ENCODE measurements at regions not wholly inside any gene's neighbourhood (a gene's known extent, or its start where the extent isn't known, plus 50 kb on each side); places are given as distances from the start of the nearest gene placed in this dataset.

- no peak for DNase-seq (ENCODE audit: low read depth, low spot score)
- TF ChIP-seq CTCF (optimal IDR thresholded peaks at IDR 0.05 in 1 of 3, IDR thresholded peaks at IDR 0.05 in 1 of 3, conservative IDR thresholded peaks at IDR 0.05 in 1 of 3; ENCODE audit: extremely low read depth in 1 of 3, insufficient read depth in 2 of 3, low read length in 3 of 3) (no peak), EZH2 (IDR thresholded peaks at IDR 0.05; ENCODE audit: low read length) (no peak)
- peak; percentile 17 for FAIRE-seq
- Histone ChIP-seq H3K27ac (ENCODE audit: control insufficient read depth, insufficient read depth, low read length) (peak overlapping the region; percentile 51), H3K4me3 (ENCODE audit: control insufficient read depth in 2 of 3, extremely low read depth in 1 of 3, insufficient read depth in 2 of 3, low read depth in 1 of 3, low read length in 3 of 3) (no peak overlapping the region), H3K36me3 (ENCODE audit: control insufficient read depth in 2 of 2, extremely low read depth in 1 of 2, insufficient read depth in 2 of 2, low read length in 2 of 2) (no peaks in the 10 kb centered on the region), H3K27me3 (ENCODE audit: control insufficient read depth, extremely low read depth, insufficient read depth, low read length) (no peaks in the 10 kb centered on the region), H3K9me3 (ENCODE audit: control insufficient read depth, low read depth, low read length) (no peaks in the 10 kb centered on the region), H3K79me2 (ENCODE audit: control insufficient read depth, insufficient read depth, low read length) (no peaks in the 10 kb centered on the region), H2AFZ (ENCODE audit: control insufficient read depth, low read length) (peak overlapping the region; percentile 17), H3K9me1 (ENCODE audit: control insufficient read depth, extremely low read depth, insufficient read depth, low read length) (no peaks in the 10 kb centered on the region), H3K4me2 (ENCODE audit: control insufficient read depth, extremely low read depth, insufficient read depth, low read depth, low read length) (peak overlapping the region; percentile 53), H4K20me1 (ENCODE audit: control insufficient read depth, extremely low read depth, insufficient read depth, low read length) (no peaks in the 10 kb centered on the region), H3K9ac (ENCODE audit: control insufficient read depth, extremely low read depth, insufficient read depth, low read length) (peak overlapping the region; percentile 28), H3K4me1 (ENCODE audit: control insufficient read depth, extremely low read depth, insufficient read depth, low read length) (peaks cover 7% of the 10 kb centered on the region)
- dilution Hi-C loops (cut with MboI; ENCODE audit: extremely low pct_ligation_motif_present, low sequenced_read_pairs), result no loop called here
These were observed 72.8 kb upstream of the ZNF280D start for GRCh38 chr15:56806148-56806536.

GRCh38 chr15:56805466-56806147, 72.3 kb upstream of the ZNF280D start:
- dilution Hi-C loops (cut with MboI; ENCODE audit: extremely low pct_ligation_motif_present, low sequenced_read_pairs), result no loop called here
- peak; percentile 89 for FAIRE-seq

More at GRCh38 chr15:56805466-56806147, 72.3 kb upstream of the ZNF280D start:
- peak overlapping the region; percentile 51 for H3K27ac ChIP-seq (ENCODE audit: control insufficient read depth, insufficient read depth, low read length)
- H3K27me3 ChIP-seq (ENCODE audit: control insufficient read depth, extremely low read depth, insufficient read depth, low read length), result no peaks in the 10 kb centered on the region
- TF ChIP-seq EZH2 (IDR thresholded peaks at IDR 0.05; ENCODE audit: low read length) (no peak), CTCF (optimal IDR thresholded peaks at IDR 0.05 in 1 of 3, IDR thresholded peaks at IDR 0.05 in 1 of 3, conservative IDR thresholded peaks at IDR 0.05 in 1 of 3; ENCODE audit: extremely low read depth in 1 of 3, insufficient read depth in 2 of 3, low read length in 3 of 3) (no peak)
- H3K4me1 ChIP-seq (ENCODE audit: control insufficient read depth, extremely low read depth, insufficient read depth, low read length), result peaks cover 7% of the 10 kb centered on the region
- no peaks in the 10 kb centered on the region for H3K36me3 ChIP-seq (ENCODE audit: control insufficient read depth in 2 of 2, extremely low read depth in 1 of 2, insufficient read depth in 2 of 2, low read length in 2 of 2)
- H2AFZ ChIP-seq (ENCODE audit: control insufficient read depth, low read length), result peak overlapping the region; percentile 17
- H3K9me1 ChIP-seq (ENCODE audit: control insufficient read depth, extremely low read depth, insufficient read depth, low read length), result no peaks in the 10 kb centered on the region
- no peaks in the 10 kb centered on the region for H4K20me1 ChIP-seq (ENCODE audit: control insufficient read depth, extremely low read depth, insufficient read depth, low read length)
- peak overlapping the region; percentile 53 for H3K4me2 ChIP-seq (ENCODE audit: control insufficient read depth, extremely low read depth, insufficient read depth, low read depth, low read length)
- no peak for DNase-seq (ENCODE audit: low read depth, low spot score)
- H3K9me3 ChIP-seq (ENCODE audit: control insufficient read depth, low read depth, low read length), result no peaks in the 10 kb centered on the region
- H3K4me3 ChIP-seq (ENCODE audit: control insufficient read depth in 2 of 3, extremely low read depth in 1 of 3, insufficient read depth in 2 of 3, low read depth in 1 of 3, low read length in 3 of 3), result no peak overlapping the region
- no peaks in the 10 kb centered on the region for H3K79me2 ChIP-seq (ENCODE audit: control insufficient read depth, insufficient read depth, low read length)
- H3K9ac ChIP-seq (ENCODE audit: control insufficient read depth, extremely low read depth, insufficient read depth, low read length), result peak overlapping the region; percentile 28
